Tongue (tissue), 1 donor: ENCODE measurements at regions not wholly inside any gene's neighbourhood (a gene's known extent, or its start where the extent isn't known, plus 50 kb on each side); places are given as distances from the start of the nearest gene placed in this dataset.

Source experiments
- DNase-seq: peaks from one replicate; pipeline ENCODE4 v3.0.0-alpha.2; 2015

DNA sequence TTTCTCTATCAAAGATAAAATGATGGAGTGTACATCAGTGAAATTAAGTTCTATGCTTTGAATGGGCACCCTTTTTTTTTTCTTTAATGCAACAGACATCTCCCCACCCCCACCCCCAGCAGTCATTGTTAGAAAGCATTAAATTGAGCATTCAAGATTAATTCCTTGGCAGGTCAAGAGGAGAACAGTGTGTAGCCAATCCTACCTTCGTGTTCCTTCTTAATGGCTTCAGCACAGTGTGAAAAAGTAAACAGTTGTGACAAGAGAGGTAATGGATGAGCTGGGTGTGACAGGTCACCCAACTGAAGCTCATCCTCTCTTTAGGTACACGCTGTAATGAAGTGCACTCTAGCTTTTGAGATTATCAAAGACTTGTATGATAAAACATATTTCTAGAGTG lies 198.5 kb upstream of the RARB start:
- DNase-seq, result no peak

DNA sequence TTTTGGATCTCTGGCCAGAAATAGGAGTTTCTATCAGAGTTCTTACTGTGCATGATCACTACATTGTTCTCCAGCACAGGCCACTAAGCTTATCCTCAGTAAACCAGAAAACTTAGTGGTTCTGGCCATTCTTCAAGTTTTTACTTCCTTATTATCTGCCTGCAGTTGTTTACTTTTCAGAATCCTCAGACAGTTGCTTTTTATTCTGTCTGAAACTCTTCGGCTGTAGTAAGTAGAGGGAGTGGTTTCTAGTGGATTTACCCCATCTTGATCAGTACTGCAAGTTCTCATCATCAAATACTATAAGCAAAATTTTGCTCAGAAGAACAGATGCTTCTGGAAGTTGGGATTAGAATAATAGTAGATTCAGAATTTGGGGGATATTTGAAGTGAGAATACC lies 193.0 kb upstream of the RARB start:
- DNase-seq, result peak; percentile 2

DNA sequence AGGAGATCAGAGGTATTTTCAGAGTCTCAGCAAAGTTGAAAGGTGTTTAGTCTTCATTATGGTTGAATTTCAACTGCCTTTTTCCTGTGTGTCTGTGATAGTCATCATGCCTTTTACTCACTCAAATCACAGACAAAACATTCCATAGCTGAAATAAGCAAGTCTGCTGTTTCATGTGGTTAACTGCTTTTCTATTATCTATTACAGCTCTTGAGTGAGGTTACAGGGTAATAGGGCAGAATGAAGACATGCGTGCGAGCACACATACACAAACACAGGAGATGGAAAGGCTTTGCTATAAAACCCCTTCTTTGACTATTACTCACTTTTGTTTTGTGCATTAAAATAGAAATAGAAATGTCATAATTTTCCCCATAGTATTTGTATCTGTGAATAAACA lies 192.6 kb upstream of the RARB start:
- DNase-seq, result no peak

DNA sequence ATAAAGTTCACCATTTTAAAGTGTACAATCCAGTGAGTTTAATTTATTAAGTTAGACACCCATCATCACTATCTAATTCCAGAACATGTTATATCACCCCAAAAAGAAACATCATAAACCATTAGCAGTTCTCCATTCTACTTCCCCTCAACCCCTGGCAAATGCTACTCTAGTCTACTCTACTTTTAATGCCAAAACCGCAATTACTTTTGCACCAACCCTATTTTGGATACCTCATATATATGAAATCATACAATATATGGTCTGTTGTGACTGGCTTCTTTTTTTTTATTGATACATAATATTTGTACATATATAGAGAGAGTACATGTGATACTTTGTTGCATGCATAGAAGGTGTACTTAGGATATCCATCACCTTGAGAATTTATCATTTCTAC lies 190.5 kb upstream of the RARB start:
- no peak for DNase-seq

DNA sequence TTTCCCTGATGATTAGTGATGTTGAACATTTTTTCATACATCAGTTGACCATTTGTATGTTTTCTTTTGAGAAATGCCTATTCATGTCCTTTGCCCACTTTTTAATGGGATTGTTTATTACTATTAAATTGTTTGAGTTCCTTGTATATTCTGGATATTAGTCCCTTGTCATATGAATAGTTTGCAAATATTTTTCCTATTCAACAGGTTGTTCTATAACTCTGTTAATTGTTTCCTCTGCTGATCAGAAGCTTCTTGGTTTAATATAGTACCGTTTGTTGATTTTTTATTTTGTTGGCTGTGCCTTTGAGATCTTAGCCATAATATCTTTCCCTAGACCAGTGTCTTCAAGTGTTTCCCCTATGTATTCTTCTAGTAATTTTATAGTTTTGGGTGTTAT lies 189.0 kb upstream of the RARB start:
- DNase-seq, result no peak

DNA sequence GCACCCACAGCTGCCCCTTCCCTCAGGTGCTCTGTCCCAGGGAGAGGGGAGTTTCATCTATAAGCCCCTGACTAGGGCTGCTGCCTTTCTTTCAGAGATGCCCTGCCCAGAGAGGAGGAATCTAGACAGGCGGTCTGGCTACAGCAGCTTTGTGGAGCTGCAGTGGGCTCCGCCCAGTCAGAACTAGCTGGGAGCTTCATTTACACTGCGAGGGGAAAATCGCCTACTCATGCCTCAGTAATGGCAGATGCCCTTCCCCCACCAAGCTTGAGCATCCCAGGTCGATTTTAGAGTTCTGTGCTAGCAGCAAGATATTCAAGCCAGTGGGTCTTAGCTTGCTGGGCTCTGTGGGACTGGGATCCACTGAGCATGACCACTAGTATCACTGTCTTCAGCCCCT lies 181.2 kb upstream of the RARB start:
- DNase-seq, result no peak

DNA sequence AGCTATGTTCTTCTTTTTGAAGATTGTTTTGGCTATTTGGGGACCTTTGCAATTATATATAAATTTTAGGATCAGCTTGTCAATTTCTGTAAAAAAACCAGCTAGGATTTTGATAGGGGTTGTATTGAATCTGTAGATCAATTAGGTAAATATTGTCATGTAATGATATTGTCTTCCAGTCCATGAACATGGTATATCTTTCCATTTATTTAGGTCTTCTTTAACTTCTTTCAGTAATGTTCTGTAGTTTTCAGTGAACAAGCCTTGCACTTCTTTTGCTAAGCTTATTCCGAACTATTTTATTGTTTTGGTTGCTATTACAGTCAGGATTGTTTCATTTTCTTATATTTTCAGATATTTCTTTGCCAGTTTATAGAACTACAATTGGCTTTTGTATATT lies 175.8 kb upstream of the RARB start:
- no peak for DNase-seq

DNA sequence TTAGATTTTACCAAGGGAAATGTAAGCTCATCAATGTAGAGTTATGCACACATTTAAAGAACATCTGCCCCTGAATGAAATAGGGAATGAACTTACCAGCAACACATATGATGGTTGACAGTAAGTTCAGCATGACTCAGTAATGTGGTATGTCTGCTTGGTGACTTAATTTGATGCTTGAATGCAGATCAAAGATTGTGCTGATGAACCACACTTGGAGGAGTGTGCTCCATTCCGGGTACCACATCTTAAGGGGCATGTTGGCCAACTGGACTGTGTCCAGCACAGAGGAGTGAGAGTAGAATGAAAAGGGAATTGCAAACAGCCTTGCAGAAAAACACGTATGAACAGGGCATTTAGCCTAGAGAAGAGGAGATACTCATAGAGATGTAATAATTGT lies 171.0 kb upstream of the RARB start:
- no peak for DNase-seq

DNA sequence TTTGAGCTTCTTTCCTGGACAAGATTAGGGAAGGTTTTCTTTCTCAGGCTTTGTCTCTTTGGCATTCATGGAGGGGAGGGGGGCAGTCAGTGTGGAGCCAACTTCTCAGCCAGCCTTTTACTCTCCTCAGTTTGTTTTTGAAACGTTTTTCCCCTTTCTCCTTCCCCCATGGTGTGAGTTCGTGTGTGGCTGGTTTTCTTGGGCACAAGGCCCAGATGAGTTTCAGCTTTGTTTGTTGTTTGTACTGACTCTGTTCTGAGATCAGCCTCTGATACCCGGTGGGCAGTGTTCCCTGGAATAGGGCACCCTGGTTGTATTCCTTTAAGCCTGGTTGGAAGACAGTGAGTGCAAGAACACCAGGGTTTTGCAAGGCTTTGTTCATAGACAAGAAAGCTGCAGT lies 168.2 kb upstream of the RARB start:
- DNase-seq, result no peak

DNA sequence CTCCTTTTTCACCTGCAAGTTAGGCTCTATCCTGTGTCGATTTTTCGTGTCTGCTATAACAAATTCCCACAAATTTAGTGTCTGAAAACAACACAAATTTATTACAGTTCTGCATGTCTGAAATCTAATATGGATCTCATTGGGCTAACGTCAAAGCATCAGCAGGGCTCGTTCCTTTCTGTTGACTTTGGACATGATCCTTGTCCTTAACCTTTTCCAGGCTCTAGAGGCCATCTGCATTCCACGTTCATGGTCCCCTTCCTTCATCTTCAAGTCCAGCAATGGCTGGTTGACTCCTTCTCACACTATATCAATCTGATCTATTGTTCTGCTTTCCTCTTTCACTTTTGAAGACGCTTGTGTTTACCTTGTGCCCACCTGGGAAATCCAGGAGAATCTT lies 165.7 kb upstream of the RARB start:
- DNase-seq, result no peak

DNA sequence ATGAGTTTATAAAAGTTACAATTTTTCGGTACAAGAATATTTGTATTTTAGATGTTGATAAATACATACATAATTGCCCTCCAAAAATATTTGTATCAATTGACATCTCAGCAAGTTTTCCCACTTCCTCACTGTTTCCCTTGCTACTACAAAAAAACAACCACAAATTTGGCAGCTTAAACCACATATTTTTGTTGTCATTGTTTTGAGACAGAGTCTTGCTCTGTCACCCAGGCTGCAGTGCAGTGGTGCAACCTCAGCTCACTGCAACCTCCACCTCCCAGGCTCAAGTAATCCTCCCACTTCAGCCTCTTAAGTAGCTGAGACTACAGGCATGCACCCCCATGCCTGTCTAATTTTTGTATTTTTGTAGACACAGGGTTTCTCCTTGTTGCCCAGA lies 162.8 kb upstream of the RARB start:
- no peak for DNase-seq

DNA sequence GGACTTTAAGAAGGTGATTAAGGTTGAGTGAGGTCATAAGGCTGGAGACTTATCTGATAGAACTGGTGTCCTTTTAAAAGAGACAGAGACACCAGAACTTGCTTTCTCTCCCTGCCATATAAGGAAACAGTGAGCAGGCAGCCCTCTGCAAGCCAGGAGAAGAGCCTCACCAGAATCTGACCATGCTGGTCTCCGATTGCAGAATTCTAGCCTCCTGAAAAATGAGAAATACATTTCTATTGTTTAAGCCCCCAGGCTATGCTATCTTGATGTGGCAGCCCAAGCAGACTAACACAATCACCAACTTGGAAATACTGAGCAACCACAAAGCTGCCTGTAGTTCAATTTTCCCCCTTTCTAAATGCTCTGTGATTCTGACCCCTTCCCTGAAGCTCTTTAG lies 161.4 kb upstream of the RARB start:
- DNase-seq, result no peak

DNA sequence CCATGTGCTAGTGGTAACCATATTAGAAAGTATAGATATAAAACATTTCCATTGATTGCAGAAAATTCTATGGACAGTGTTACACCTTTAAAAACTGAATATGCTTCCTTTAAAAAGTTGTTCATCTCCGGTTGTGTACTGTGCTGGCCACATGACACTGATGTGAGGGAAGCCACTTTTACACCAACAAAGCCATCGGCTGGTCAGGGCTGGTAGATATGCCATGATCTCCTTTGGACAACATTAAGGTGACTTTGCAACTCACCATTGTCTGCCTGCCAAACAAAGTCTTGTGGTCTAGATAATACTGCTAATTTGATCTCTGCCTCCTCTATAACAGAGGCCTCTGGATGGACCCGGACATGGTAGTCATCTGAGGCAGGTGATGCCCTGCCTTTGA lies 156.0 kb upstream of the RARB start:
- no peak for DNase-seq

DNA sequence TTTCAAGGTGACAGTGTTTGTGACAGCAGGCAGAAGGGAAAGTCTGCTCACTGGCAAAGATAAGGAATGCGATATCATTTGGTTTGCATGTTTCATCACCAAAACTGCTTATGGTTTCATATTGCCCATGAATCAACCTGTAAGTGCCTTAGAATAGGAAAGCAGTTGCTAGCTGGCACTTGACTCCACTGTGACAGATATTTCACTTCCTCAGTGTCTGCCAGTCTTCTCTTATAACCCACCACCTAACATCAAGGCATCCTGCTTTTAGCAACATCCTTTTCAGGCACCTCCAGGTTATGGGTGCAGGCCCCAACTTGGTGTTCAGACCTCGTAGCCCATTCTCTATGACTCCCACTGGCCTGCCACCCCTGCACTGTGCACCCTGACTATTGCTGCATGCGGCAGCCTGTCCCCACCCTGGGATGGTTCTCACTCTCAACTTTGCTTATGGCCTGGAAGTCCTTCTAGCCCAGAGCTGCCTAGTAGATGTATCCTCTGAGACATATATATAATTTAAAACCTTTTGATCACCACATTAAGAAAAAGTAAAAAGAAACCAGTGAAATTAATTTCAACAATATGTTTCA lies 154.4 kb upstream of the RARB start:
- DNase-seq, result no peak

DNA sequence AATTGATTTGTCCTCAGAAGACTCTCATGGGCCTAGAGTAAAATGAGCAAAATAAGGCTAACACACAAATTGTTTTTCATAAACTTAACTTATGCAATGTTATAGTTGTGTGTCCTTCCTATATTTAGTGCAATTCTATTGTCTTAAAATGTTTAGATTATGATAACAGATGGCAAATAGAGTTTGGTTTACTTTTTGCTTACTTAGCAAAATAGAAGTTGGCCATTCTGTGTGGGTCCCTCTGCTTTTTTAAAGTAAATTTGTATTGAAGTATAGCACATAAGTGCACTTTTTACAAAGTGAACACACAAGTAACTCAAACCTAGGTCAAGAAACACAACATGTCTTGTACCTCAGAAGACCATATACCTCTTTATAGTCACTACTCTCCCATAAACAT lies 150.6 kb upstream of the RARB start:
- no peak for DNase-seq

DNA sequence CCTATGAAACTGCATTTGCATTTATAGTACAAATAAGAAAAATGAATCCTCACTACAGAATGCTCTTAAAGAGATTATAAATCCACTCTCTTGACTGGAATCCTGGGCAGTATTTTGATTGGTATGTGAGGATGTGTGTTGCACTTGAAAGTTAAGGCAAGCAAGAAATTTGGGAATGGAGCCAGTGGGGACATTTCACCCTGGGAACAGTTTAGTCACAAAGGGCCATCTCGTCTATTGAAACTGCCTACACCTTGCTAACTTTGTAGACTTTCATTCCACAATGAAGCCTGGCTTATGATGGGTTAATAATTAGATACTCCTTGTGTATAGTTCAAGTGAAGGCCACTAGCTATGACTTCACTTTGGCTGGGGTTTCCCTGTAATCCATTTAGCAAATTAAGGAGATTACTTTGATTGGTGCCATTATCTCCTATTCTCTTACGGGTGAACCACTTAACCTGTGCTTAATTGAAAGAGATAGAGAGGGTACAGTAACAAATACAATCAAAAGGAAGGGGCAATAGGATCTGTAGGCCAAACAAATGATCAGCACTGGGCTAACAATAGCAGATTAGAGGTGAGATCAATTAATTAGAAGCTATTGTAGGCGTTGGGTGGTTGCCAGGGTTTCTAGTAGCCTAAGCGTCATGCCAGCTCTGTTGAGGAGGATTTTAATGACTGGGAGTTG lies 146.9 kb upstream of the RARB start:
- no peak for DNase-seq

DNA sequence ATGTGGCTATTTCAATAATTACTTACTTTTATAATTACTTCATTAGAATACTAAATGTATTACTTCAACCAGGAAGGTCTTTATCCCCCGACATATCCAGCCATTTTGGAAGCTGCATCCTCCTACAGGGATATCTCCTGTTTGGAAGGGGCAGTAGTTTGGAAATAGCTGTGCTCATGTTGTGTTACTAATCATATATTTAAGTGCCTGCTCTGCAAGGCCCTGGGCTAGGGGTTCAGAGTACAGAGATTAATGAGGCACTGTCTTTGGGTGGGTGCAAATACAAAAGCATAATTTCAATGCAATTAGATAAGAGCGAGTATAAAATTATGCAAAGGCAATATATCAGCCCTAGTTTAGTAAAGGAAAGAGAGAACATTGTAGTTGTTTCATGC lies 146.3 kb upstream of the RARB start:
- no peak for DNase-seq

DNA sequence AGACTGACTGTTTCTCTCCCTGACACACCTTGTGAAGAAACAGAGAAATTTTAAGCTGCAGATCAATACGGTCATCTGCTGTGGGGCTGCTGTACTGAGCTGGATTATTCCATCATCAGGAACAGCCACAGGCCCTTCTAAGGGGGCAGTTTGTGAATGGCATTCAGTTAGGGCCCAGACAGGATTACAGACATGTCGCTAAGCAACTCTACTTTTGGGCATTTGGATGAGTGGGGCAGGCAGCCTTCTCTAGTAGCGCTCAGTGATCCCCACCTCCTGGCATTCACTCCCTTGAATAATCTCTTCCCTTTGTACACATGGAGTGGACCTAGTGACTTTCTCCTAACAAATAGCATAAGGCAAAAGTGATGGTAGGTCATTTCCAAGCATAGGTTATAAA lies 144.4 kb upstream of the RARB start:
- DNase-seq, result no peak

DNA sequence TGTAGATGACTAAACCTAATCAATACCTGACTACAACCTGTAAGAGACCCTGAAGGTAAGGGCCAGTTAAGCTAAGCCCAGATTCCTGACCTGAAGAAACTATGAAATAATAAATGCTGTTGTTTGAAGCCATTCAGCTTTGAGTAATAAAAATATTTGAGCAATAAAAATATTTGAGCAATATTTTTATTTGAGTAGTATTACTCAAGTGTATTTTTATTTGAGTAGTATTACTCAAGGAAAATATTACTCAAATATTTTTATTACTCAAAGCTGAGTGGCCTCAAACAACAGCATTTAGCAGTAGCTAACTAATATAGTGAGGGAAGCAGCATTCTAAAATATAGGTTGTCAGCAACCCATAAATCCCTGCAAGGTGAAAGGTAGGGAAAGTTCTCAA lies 143.8 kb upstream of the RARB start:
- DNase-seq, result no peak

DNA sequence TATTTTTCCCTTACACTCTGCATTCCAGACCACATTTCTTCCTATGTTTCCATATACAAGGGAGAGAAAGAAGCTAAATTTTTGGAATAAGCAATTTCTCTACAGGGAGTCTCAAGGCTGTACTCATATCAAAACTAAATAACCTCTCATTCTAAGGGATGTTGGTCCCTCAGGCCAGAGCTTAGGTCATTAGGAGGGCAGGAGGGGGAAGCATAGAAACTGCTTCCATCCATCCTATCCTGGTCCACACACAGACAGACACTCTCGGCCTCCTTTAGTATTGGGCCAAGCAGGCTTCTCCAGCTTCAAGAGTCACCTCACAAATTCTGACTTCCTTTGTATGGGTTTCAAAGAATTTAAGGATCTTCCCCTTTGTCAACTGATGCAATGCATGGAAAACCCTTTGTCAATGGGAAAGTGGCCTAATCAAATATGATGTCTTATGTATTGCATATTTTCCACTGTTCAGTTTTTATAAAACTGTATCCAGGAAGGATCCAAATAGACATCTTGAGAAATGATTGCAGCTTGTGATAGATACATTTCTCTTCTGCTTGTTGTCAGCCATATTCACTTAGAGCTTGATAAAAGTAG lies 140.7 kb upstream of the RARB start:
- no peak for DNase-seq

DNA sequence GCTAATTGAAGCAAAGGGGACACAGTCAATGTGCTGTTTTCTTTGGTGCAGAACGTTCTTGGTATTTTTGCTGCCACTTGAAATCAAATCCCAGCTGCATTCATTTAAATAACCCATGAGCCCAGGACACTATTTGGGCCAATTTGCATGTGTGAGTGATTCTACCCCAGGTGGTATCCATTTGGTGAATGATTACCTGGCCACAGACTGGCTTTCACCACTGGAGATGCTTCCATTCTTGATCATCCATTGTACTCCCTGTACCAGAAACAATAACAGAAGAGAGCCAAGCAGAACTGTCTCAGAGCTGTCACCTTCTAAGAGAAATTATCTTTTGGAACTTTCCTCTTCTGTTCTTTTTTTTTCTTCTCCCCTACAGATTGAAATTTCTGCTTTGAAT lies 139.7 kb upstream of the RARB start:
- DNase-seq, result no peak

DNA sequence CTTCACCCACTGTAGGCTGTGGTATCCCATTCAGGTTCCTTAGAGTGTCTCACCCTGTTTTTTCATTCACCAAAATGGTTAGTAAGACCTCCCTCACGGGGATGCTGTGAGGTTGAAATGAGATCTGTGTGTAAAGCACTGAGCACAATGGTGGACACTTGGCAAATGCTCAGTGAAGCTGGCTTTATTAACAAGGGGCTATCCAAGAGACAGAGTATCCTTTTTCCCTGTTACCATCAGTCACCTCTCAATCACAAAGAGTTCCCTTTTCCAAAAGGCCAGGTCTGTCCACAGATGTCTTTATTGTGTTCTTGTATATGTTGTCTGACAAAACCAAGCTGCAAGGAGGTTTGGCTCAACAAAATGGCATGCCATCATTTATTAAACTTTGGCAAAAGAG lies 138.9 kb upstream of the RARB start:
- DNase-seq, result no peak

DNA sequence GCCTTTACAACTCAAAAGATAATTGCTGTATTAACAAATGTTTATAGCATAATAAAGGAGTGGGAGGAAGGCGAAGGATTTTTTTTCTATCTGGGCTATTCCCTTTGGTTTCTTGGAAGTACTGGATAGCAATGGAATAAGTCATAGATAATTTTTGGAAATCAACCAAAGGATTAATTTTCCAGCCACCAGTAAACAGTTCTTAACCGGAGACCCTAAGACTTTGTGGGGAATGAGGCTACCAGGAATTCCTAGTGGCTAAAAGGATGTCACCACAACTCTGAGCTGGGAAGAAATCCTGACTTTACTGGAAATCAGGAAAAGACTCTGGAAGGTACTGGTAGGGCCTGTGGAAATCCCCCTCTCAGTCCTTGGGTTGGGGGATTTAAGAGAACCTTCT lies 138.4 kb upstream of the RARB start:
- DNase-seq, result no peak

DNA sequence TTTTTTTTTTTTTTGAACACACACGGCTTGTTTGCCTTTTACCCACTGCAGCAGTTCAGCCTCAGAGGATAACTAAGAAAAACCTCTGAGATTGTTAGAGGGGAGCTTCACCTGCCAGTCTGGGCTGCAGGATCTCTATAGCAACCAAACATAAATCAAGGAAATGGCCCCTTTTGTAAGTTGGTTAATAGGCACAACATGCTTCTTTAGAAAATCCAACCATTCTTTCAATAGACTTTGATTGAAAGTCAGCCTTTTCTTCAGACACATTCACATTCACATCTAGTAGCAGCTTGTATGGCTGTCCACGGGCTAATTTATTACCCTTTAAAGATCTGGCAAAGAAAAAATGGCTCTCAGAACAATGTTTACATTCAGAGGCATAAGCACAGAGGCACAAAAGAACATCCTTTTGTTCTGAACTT lies 136.6 kb upstream of the RARB start:
- DNase-seq, result peak; percentile 26
